Ammon's horn (tissue), 1 donor: ENCODE measurements at regions not wholly inside any gene's neighbourhood (a gene's known extent, or its start where the extent isn't known, plus 50 kb on each side); places are given as distances from the start of the nearest gene placed in this dataset.
"Not testable (repeated sequence)": the region's sequence is repeated elsewhere in the genome, so short reads cannot be mapped to it uniquely, and the experiment has no call there.

Source experiments
- DNase-seq: peaks from one replicate; pipeline ENCODE4 v3.0.0-alpha.2; 2016; ENCODE audit warnings: low spot score

DNA sequence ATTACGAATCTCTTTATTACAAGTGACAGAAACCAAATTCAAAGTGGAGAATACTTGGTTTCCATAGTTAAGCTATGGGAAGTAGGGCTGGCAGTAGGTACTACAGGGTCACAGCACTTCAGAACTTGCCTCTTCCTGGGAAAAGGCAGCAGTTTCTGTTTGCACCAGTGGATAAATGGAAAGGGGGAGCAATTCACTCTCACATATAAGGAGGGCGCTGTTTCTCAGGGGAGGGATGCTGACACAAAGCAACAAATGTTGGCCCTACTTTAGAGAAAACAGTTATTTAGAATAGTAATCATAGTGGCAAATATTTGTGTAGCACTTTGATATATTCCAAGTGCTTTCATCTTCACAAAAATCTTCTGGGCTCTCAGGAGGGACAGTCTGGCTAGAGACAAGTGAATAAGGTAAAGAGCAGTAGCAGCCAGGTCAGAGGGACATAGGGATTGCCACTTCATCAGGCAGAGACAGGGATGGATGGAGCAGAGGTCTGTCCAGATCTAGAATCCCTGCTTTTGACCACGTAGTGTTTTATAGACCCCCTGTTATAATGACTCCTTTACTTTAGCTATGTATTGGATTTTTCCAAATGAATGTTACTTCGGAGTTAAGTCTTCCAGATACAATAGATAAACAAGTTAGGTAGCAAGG is 554.8 kb upstream of the SGCD start:
- no peak for DNase-seq

DNA sequence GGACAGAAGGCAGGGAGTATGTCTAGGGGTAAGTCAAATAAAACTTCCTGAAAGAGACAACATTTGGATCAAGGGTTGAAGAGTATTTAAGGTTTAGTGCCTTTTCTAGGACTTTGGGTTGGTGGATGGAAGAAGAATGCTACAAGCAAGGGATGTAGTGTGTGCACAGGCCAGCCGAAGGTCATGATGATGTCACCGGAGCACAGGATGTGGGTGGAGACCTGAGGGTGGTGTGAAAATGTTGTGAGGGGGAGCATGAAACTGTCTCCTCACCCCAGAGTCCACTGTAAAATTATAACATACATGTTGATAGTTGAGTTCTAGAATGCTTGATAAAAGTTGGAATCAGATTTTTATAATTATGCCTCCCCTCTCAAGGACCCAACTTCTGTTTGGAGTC is 553.3 kb upstream of the SGCD start:
- no peak for DNase-seq

DNA sequence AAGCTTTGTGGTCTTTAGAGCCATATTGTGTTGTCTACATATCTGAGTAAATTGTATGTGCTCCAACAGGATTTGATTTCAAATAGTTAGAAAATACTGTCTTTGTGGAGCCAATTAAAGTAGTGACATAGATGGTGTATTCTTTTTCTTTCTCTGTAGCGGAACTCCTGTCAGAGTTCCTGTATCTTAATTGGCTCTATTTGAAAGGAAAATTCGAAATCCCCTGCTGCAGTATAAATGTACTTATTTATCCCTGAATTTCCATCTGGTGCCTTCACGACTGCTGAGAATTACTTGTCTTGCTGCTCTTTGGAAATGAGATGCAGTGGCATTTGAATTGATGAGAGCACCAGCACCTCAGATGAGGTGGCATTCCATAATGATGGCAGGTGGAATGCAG is 546.7 kb upstream of the SGCD start:
- no peak for DNase-seq

DNA sequence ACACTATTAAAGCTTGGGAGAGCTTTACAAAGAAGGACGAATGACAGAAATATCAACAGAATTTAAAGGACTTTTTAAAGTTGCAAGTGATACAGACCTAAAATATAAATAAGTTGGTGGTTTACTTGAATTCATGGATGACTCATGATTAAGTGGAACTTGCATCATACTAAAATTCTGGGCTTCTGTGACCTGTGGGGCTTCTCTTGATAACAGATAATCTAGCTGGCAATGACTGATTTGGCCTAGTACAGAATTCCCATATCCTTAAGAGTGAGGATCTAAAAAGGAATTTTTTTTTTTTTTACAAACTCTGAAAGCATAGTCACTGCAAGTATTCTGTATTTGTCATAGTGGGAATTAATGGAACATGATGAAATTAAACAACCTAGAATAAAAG is 543.7 kb upstream of the SGCD start:
- DNase-seq = no peak

DNA sequence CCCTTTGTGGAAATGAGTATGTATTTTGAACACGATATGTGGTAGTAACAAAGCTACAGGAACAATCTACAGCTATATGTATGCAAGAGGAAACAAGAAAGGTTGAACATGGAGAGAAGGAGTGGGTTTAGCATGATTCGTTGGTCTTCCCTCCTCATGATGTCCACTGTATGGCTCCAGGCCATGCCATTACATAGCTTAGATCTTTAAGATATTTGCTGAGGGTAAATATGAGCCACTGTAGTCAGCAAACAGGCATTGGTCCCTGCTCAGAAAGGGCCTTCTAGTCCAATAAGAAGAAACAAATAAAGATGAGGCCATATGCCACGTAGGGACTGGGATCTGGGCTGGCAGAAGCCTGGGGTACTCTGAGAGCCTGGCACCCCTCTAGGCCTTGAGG is 543.2 kb upstream of the SGCD start:
- no peak for DNase-seq

DNA sequence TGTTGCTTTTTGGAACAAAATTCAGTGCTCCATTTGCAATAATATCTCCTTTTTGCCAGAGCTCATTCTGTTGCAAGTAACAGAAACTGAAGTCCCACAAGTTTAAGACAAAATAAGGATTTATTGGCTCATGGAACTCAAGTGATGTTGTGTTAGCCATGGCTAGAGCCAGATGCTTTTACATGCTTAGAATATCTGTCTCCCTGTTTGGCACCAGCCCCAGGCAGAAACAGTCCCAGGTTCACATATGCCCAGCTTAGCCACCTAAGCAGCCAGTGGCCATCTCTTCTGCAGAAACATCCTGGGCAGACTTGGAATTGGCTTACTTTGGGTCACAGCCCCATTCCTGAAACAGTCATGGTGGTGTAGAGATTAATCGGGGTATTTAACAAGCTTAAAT is 540.9 kb upstream of the SGCD start:
- DNase-seq = no peak

DNA sequence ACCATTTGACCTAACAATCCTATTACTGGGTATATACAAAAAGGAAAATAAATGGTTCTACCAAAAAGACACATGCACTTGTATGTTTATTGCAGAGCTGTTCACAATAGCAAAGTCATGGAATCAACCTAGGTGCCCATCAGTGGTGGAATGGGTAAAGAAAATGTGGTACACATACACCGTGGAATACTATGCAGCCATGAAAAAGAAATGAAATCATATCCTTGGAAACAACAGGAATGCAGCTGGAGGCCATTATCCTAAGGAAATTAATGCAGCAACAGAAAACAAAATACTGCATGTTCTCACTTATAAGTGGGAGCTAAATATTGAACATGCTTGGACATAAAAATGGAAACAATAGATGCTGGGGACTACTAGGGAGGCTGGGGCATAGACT is 534.1 kb upstream of the SGCD start:
- no peak for DNase-seq

DNA sequence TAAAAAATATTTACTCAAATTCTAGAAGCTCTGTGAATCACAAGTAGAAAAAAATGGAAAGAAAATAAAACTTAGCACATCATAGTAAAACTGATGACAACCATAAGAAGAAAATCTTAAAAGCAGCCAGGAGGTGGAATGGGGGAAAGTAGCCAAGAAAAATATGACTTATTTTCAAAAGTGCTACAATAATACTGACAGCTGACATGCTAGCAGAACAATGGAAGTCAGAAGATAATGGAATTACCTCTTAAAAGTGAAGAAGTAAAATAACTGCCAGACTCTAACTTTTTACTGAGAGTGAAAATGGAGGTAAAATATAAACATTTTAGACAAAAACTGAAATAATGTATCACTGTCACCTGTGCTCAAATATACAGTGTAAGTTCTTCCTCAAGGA is 532.2 kb upstream of the SGCD start:
- DNase-seq = no peak

DNA sequence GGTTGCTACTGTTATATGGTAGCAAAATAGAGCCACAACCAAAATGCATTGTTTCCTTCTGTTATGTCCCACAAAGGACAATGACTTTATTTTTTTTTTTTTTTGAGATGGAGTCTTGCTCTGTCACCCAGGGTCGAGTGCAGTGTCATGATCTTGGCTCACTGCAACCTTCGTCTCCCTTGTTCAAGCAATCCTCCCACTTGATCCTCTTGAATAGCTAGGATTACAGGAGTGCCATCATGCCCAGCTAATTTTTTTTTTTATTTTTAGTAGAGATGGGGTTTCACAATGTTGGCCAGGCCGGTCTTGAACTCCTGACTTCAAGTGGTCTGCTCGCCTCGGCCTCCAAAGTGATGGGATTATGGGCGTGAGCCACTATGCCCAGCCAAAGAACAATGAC is 527.7 kb upstream of the SGCD start:
- DNase-seq = no peak

DNA sequence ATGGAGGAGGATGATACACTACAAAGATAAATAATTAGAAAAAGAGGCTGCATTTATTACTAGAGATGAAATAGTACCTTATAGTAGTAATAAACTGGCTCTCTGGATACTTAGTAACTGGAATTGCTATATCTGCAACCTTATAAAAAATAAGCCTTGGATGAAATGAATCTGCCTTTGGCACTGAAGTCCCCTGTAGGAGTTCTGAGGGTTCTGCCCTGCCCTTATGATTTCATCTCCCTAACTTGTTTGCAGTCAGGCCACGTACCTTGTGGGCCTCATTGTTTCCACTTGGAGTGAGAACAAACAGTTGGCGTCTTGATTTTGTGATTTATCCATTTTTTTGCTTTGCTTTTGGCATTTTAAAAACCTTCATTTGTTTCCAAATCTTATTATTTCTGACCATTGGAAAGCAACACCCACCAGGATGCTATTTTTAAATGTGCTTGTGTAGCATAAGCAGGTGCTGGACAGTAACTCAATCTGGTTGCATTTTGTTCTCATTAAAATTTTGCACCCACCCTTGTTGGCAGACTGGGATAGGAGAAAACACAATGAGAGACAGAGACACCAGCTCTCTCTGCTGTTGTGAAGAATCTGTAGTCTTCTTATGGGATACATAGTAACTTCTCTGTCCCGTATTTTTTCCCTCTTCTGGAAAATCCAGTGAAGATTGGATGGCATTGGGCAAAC is 518.9 kb upstream of the SGCD start:
- DNase-seq = no peak

DNA sequence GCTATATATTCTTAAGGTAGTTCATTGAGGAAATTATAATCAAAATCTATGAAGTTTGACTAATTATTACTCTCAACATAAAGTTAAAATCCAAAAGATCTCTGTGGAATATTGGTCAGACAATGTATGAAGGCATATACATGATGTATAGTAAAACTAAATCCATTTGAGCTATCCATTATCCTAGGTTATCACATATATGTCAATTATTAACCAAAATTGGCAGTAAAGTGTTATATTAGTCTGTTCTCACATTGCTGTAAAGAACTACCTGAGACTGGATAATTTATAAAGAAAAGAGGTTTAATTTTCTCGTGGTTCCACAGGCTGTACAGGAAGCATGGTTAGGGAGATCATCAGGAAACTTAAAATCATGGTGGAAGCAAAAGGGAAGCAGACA is 511.7 kb upstream of the SGCD start:
- no peak for DNase-seq

DNA sequence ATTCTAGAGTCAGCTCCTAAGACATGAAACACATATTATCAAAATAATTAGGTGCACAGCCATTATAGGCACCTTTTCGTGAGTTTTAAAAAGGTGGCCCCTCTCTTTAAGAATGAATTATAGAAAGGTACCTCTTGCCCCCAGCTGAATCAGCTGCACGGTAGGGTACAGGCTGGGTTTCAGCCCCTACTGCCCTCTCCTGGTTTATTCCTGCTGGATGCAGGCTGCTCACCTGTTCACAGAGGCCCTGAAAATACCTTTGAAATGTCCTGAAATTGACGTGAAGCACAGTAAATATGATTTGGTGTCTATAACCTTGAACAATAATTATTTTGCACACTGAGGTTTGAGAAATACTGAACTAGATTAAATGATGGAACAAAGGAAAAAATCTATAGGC is 504.8 kb upstream of the SGCD start:
- DNase-seq = no peak

DNA sequence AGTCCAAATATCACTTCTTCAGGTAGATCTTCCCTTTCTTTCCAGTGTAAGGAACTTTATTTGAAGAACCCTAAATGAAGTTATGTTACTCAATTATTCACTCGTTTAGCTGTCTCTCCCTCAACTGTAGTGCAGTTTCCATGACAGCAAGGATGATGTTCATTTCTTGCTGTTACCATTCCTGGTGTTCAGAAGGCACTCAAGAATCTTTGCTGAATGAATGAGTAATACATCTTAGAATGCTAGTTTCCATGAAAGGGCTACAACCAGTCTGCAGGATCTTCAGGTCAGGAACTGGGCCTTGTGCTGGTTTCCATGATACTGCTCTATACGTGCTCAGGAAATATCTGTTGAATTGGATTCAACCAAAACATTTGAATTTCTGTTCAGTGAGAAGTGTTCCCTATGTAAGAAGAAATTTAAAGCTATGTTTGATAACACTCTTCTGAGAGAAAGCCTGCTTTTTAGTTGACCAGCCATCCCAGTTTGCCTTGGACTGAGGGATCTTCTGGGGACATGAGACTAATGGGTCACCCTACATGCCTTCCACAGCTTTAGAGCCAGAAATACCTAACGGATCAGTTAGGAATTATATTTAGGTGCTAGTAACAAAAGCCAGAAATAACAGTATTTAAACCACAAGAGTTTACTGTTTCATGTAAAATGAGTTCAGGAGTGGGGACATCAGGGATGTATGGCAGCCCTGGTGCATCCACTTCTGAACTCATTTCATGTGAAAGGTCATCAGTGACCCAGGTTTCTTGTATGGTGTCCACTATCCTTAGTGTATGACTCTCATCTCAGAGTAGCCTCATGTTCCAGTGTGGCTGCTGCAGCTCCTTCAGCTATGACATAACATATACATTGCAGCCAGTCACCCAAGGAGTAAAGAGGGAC is 500.1 kb upstream of the SGCD start:
- no peak for DNase-seq

DNA sequence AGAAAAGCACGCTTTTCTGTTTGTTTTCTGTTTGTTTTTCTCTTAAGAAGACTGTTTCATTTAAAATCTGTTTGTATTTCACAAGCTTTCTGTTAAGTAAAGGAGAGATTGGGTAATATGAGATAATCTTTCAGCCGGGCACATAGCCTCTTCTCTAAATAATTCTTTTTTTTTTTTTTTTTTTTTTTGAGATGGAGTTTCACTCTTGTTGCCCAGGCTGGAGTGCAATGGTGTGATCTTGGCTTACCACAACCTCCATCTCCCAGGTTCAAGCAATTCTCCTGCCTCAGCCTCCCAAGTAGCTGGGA is 499.5 kb upstream of the SGCD start:
- not testable (repeated sequence) for DNase-seq

DNA sequence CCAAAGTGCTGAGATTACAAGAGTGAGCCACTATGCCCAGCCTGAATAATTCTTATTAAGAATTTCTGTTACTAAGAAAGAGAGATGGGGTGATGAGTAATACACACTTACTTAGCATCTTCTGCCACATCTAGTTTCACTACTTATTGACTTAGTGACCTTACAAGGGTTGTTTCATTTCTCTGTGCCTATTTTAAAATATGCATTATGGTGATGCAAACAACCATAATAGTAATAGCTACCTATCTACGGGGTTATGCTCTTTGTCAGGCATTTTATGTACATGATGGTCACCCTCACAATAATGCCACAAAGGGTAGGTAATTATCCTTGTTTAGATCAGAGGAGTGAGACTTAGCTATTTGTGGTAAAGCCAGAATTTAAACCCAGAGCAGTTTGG is 499.0 kb upstream of the SGCD start:
- DNase-seq = no peak

DNA sequence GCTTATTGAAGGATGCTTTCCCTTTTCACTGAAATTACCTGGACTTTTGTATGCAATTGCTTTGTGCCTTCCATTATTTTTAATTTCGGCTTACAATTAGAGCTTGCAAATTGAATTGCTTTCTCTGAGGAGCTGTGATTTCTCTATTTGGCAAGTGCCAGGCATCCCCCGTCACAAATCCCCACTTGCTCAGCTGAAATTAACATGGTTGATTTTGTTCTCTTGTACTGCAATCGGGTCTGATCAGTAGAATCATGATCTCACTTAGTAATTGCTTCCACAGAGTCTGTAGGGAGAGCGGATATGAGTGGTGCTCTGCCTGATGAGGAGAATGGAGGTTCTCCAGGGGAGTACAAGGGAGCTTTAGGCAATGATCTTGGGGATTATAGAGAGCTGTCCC is 495.5 kb upstream of the SGCD start:
- no peak for DNase-seq

DNA sequence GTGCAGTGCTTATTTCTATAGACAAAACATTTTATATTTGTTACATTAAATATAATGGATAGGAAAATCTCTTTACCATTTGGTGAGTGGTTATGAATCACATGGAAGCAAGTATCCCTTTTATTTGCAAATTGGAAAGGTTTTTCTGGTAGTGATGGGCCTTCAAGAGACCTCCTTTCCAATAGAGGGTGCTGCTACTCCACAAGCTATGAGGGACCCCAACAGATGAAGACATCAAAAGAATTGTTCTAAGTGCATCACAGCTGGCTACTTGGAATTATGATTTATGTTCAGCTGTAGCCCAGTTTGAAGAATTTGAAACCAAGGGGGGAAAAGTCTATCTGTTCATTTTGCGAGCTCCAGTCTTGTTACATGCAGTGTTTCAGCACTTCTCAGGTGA is 493.7 kb upstream of the SGCD start:
- DNase-seq = no peak

DNA sequence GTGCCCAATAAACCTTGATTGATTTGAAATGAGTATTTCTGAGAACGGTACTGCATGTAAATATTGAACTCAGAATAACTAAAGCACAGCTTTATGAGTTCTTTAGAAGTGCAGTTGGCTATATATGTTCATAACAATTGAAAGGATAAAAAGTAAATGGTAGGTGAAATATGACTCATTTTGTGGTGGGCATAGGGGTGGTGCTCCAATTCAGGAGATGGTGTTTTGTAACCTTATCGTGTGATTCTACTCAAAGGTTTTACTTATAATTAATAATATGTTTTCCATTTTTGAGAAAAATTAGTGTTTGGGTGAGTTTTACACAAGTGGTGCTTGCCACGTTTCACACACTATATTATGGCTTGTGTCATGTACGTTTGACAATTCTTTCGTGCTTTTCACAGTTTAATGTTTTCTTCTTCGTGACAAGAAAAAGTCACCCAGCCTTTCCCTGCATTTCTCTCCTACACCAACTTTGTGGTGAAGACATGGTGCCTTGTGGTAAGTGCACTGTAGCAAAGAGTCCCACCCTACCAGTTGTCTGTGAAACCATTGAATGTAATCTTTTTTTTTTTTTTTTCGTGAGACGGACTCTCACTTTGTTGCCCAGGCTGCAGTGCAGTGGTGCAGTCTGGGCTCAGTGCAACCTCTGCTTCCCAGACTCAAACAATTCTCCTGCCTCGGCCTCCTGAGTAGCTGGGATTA is 492.5 kb upstream of the SGCD start:
- DNase-seq = no peak

DNA sequence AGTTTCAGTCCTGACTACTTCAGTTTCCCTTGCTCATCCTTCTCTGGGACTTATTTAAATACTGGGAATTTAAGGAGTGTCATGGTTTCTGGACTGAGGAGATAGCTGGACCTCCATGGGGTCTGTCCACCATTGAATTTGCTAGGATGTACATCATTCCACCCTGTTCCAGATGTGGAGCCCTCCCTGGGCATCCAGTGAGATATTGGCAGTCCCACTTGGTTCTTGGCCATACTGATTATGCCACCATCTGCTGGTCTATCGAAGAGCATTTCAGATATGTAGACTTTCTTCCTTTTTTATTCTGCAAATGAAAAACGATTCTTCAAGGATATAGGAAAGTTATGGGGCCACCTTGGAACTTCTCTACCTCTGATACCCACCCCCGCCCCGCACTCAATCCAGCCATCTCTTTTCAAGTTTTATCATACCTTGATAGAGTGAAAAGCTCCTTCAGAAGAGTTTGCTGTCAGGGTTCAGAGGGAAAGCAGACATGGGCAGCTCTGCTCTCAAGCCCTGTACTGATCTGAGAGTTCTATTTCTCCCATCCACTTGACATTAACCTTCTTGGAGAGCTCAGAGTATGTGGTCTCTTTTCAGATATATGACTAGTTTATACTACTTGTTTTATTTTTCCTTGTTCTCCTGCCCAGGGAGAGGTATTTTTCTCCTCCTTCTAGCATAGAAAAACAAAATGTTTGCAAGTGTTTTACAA is 490.7 kb upstream of the SGCD start:
- DNase-seq = no peak

DNA sequence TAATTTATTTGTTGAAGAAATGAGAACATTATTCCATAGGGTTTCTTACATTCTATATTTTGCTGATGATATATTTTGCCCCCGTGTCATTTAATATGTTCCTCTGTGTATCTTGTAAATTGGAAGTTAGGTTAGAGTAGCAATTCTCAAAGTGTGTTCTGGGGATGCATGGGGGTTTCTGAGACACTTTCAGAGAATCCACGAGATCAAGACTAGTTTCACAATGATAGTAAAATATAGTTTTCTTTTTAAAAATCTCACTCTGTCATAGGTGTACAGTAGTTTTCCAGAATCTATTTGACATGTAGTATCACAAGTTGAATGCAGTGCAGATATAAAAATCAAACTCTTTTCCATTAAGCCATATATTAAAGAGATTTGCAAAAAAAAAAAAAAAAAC is 488.6 kb upstream of the SGCD start:
- DNase-seq = no peak

DNA sequence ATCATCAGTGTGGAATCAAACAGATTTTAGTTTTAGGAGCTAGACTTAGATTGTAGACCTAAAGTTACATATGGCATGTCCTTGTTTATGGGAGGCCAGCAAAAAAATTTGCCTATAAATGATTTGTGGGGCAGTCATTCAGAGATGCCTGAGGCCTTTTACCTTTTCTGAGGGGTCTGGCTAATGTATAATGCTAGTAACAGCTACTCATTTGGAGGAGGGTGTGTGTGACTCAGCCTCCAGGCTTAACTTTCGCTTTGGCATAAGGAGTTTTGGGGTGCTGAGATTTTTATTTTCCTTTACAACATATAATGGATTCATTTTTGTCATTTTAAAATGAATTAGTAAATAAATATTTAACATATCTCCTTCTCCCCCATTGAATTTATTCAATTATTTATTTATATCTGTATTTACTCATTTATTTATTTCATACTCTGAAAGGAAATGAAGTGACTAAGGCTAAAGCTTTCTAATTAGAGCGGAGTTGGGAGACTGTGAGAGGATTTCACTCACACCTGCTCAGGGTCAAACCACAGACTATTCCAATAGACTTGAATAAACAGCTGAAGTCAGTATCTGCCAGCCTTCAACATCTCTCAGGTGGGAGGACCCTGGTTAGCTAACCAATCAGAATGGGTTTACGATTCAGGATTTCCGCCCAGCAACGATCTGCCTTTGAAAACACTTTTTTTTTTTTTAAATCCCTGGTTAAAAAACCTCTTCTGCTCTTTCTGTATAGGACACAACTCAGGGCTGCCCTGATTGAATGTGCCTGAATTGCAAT is 487.5 kb upstream of the SGCD start:
- no peak for DNase-seq
